ENCODE measurements at regions not wholly inside any gene's neighbourhood (a gene's known extent, or its start where the extent isn't known, plus 50 kb on each side); places are given as distances from the start of the nearest gene placed in this dataset.
"Not testable (repeated sequence)": the region's sequence is repeated elsewhere in the genome, so short reads cannot be mapped to it uniquely, and the experiment has no call there.

DNA sequence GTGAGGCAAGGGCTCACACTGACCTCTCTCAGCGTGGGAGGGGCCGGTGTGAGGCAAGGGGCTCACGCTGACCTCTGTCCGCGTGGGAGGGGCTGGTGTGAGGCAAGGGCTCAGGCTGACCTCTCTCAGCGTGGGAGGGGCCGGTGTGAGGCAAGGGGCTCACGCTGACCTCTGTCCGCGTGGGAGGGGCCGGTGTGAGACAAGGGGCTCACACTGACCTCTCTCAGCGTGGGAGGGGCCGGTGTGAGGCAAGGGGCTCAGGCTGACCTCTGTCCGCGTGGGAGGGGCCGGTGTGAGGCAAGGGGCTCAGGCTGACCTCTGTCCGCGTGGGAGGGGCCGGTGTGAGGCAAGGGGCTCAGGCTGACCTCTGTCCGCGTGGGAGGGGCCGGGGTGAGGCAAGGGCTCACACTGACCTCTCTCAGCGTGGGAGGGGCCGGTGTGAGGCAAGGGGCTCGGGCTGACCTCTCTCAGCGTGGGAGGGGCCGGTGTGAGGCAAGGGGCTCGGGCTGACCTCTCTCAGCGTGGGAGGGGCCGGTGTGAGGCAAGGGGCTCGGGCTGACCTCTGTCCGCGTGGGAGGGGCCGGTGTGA lies 315.0 kb downstream of the OR4F29 start:
- no CpG with 5 or more reads among the region's 34 CpGs for WGBS (ENCODE audit: extremely low coverage, insufficient coverage, low lambda C conversion rate)
- H3K9ac ChIP-seq (ENCODE audit: low read length); H3K27ac ChIP-seq (ENCODE audit: low read depth, low read length); H3K18ac ChIP-seq (ENCODE audit: low read length); H2BK5ac ChIP-seq (ENCODE audit: low read length); H3K36me3 ChIP-seq (ENCODE audit: control insufficient read depth, insufficient read depth, low read length); H3K4me2 ChIP-seq (ENCODE audit: low read length); H3K4ac ChIP-seq (ENCODE audit: low read depth, low read length); H3K4me3 ChIP-seq (ENCODE audit: low read length); H3K56ac ChIP-seq (ENCODE audit: low read length); H2BK120ac ChIP-seq (ENCODE audit: low read depth, low read length); H2AK5ac ChIP-seq (ENCODE audit: low read length); DNase-seq; H3K4me1 ChIP-seq (ENCODE audit: control insufficient read depth, low read depth, low read length); H3K79me2 ChIP-seq (ENCODE audit: control insufficient read depth, insufficient read depth, low read length); H3K79me1 ChIP-seq (ENCODE audit: low read length); H4K5ac ChIP-seq (ENCODE audit: low read length); H2BK15ac ChIP-seq (replicated peaks; ENCODE audit: low read depth); H4K8ac ChIP-seq (ENCODE audit: low read depth, low read length); H3K27me3 ChIP-seq (ENCODE audit: insufficient read depth, low read length, poor library complexity); H3K23ac ChIP-seq (ENCODE audit: low read length): not testable (repeated sequence)

GRCh38 chr1:134936-135335 lies 316.5 kb downstream of the OR4F29 start:
- not testable (repeated sequence) for H3K79me2 ChIP-seq (ENCODE audit: control insufficient read depth, insufficient read depth, low read length); H3K4ac ChIP-seq (ENCODE audit: low read depth, low read length)

GRCh38 chr1:118440-118839 lies 333.0 kb downstream of the OR4F29 start:
- H3K23ac ChIP-seq (ENCODE audit: low read length); H3K56ac ChIP-seq (ENCODE audit: low read length); H2BK5ac ChIP-seq (ENCODE audit: low read length); DNase-seq; H3K79me1 ChIP-seq (ENCODE audit: low read length); H3K27ac ChIP-seq (ENCODE audit: low read depth, low read length); H3K4me3 ChIP-seq (ENCODE audit: low read length); H3K4me1 ChIP-seq (ENCODE audit: control insufficient read depth, low read depth, low read length); H3K4ac ChIP-seq (ENCODE audit: low read depth, low read length); H2AK5ac ChIP-seq (ENCODE audit: low read length); H4K5ac ChIP-seq (ENCODE audit: low read length); H3K36me3 ChIP-seq (ENCODE audit: control insufficient read depth, insufficient read depth, low read length); H3K9ac ChIP-seq (ENCODE audit: low read length); H3K79me2 ChIP-seq (ENCODE audit: control insufficient read depth, insufficient read depth, low read length); H3K27me3 ChIP-seq (ENCODE audit: insufficient read depth, low read length, poor library complexity); H2BK120ac ChIP-seq (ENCODE audit: low read depth, low read length); H3K18ac ChIP-seq (ENCODE audit: low read length); H2BK15ac ChIP-seq (replicated peaks; ENCODE audit: low read depth); H3K4me2 ChIP-seq (ENCODE audit: low read length); H4K8ac ChIP-seq (ENCODE audit: low read depth, low read length): not testable (repeated sequence)

More at GRCh38 chr1:134936-135335, 316.5 kb downstream of the OR4F29 start:
- H3K27me3 ChIP-seq (ENCODE audit: insufficient read depth, low read length, poor library complexity); H3K4me1 ChIP-seq (ENCODE audit: control insufficient read depth, low read depth, low read length); H2BK5ac ChIP-seq (ENCODE audit: low read length); H4K5ac ChIP-seq (ENCODE audit: low read length); H3K23ac ChIP-seq (ENCODE audit: low read length); H2BK120ac ChIP-seq (ENCODE audit: low read depth, low read length); H2BK15ac ChIP-seq (replicated peaks; ENCODE audit: low read depth); DNase-seq; H3K18ac ChIP-seq (ENCODE audit: low read length); H3K4me3 ChIP-seq (ENCODE audit: low read length); H3K4me2 ChIP-seq (ENCODE audit: low read length); H3K36me3 ChIP-seq (ENCODE audit: control insufficient read depth, insufficient read depth, low read length); H4K8ac ChIP-seq (ENCODE audit: low read depth, low read length); H3K56ac ChIP-seq (ENCODE audit: low read length); H3K27ac ChIP-seq (ENCODE audit: low read depth, low read length); H2AK5ac ChIP-seq (ENCODE audit: low read length); H3K79me1 ChIP-seq (ENCODE audit: low read length); H3K9ac ChIP-seq (ENCODE audit: low read length): not testable (repeated sequence)
- WGBS (ENCODE audit: extremely low coverage, insufficient coverage, low lambda C conversion rate): no CpG with 5 or more reads among the region's 21 CpGs

DNA sequence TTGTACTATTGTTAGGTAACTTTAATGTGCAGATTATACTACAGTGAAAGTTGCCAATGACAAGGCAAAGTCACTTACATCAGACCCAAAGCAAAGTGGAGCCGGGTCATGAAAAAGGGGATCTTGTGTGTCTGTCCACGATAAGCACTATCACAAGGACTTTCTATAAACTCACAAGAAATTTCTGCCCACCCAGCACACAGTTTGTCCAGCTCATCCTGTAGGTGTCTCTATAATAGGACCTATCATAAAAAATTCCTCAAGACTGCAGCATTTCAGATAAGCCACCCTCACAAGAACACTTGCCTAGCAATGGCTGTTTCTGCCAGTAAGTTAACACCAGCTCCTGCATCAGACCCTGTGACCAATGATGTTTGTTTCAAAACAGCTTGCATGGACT lies 335.9 kb downstream of the OR4F29 start:
- H2BK120ac ChIP-seq (ENCODE audit: low read depth, low read length); H3K18ac ChIP-seq (ENCODE audit: low read length); H3K4me2 ChIP-seq (ENCODE audit: low read length); H3K23ac ChIP-seq (ENCODE audit: low read length); H3K9ac ChIP-seq (ENCODE audit: low read length); H3K4me3 ChIP-seq (ENCODE audit: low read length); H3K27ac ChIP-seq (ENCODE audit: low read depth, low read length); H3K36me3 ChIP-seq (ENCODE audit: control insufficient read depth, insufficient read depth, low read length); H3K56ac ChIP-seq (ENCODE audit: low read length); DNase-seq; H3K4ac ChIP-seq (ENCODE audit: low read depth, low read length); H2AK5ac ChIP-seq (ENCODE audit: low read length); H3K79me1 ChIP-seq (ENCODE audit: low read length); H3K27me3 ChIP-seq (ENCODE audit: insufficient read depth, low read length, poor library complexity); H2BK15ac ChIP-seq (replicated peaks; ENCODE audit: low read depth); H3K4me1 ChIP-seq (ENCODE audit: control insufficient read depth, low read depth, low read length); H4K5ac ChIP-seq (ENCODE audit: low read length); H3K79me2 ChIP-seq (ENCODE audit: control insufficient read depth, insufficient read depth, low read length); H4K8ac ChIP-seq (ENCODE audit: low read depth, low read length); H2BK5ac ChIP-seq (ENCODE audit: low read length): not testable (repeated sequence)
- no CpG with 5 or more reads among the region's 2 CpGs for WGBS (ENCODE audit: extremely low coverage, insufficient coverage, low lambda C conversion rate)

- H3K36me3 ChIP-seq (ENCODE audit: control insufficient read depth, insufficient read depth, low read length); H3K4me2 ChIP-seq (ENCODE audit: low read length); H3K4me3 ChIP-seq (ENCODE audit: low read length); H2BK15ac ChIP-seq (replicated peaks; ENCODE audit: low read depth); H2AK5ac ChIP-seq (ENCODE audit: low read length); H3K4me1 ChIP-seq (ENCODE audit: control insufficient read depth, low read depth, low read length); DNase-seq; H2BK5ac ChIP-seq (ENCODE audit: low read length); H3K56ac ChIP-seq (ENCODE audit: low read length); H3K23ac ChIP-seq (ENCODE audit: low read length); H3K27ac ChIP-seq (ENCODE audit: low read depth, low read length); H2BK120ac ChIP-seq (ENCODE audit: low read depth, low read length); H3K9ac ChIP-seq (ENCODE audit: low read length); H3K4ac ChIP-seq (ENCODE audit: low read depth, low read length); H3K27me3 ChIP-seq (ENCODE audit: insufficient read depth, low read length, poor library complexity); H3K18ac ChIP-seq (ENCODE audit: low read length); H3K79me1 ChIP-seq (ENCODE audit: low read length); H4K8ac ChIP-seq (ENCODE audit: low read depth, low read length); H3K79me2 ChIP-seq (ENCODE audit: control insufficient read depth, insufficient read depth, low read length); H4K5ac ChIP-seq (ENCODE audit: low read length): not testable (repeated sequence)
- no CpG with 5 or more reads among the region's 3 CpGs for WGBS (ENCODE audit: extremely low coverage, insufficient coverage, low lambda C conversion rate)
Measured at GRCh38 chr1:104776-105175, 346.7 kb downstream of the OR4F29 start.

- H3K27ac ChIP-seq (ENCODE audit: low read depth, low read length); H3K56ac ChIP-seq (ENCODE audit: low read length); H4K5ac ChIP-seq (ENCODE audit: low read length); H3K79me2 ChIP-seq (ENCODE audit: control insufficient read depth, insufficient read depth, low read length); H3K79me1 ChIP-seq (ENCODE audit: low read length); H2BK120ac ChIP-seq (ENCODE audit: low read depth, low read length); H3K36me3 ChIP-seq (ENCODE audit: control insufficient read depth, insufficient read depth, low read length); H3K4ac ChIP-seq (ENCODE audit: low read depth, low read length); H4K8ac ChIP-seq (ENCODE audit: low read depth, low read length); H3K27me3 ChIP-seq (ENCODE audit: insufficient read depth, low read length, poor library complexity); H2BK15ac ChIP-seq (replicated peaks; ENCODE audit: low read depth); H2AK5ac ChIP-seq (ENCODE audit: low read length); H3K23ac ChIP-seq (ENCODE audit: low read length); H3K4me1 ChIP-seq (ENCODE audit: control insufficient read depth, low read depth, low read length); H2BK5ac ChIP-seq (ENCODE audit: low read length); H3K4me3 ChIP-seq (ENCODE audit: low read length); DNase-seq; H3K9ac ChIP-seq (ENCODE audit: low read length); H3K18ac ChIP-seq (ENCODE audit: low read length); H3K4me2 ChIP-seq (ENCODE audit: low read length): not testable (repeated sequence)
- no CpG with 5 or more reads among the region's 3 CpGs for WGBS (ENCODE audit: extremely low coverage, insufficient coverage, low lambda C conversion rate)
Measured at GRCh38 chr1:99481-99880, 352.0 kb downstream of the OR4F29 start.

Data from mesendoderm (in vitro differentiated cells).